Thyroid gland (tissue), 4 donors: ENCODE measurements at regions not wholly inside any gene's neighbourhood (a gene's known extent, or its start where the extent isn't known, plus 50 kb on each side); places are given as distances from the start of the nearest gene placed in this dataset.

Source experiments
- DNase-seq, 2 donors: peaks; one replicate each; pipeline ENCODE4 v3.0.0-alpha.2; 2019
- H3K27ac ChIP-seq, 3 donors: fragments of 200-600 bp; sonication (generic); 1 replicate in 2 of 3; 2 replicates in 1 of 3; pipeline ENCODE4 v1.5.1; 2016 to 2019; ENCODE audit warnings: mild to moderate bottlenecking in 1 of 3, moderate library complexity in 1 of 3
- H3K27me3 ChIP-seq: fragments of 200-600 bp; sonication (generic); one replicate; pipeline ENCODE4 v1.5.1; 2019
- H3K36me3 ChIP-seq, 2 donors: fragments of 200-600 bp; sonication (generic); one replicate each; pipeline ENCODE4 v1.5.1; 2016 to 2019
- H3K4me1 ChIP-seq, 2 donors: fragments of 200-600 bp; sonication (generic); one replicate each; pipeline ENCODE4 v1.5.1; 2017 to 2019
- H3K4me3 ChIP-seq, 3 donors: fragments of 200-600 bp; sonication (generic); replicated peaks in 1 of 3; 1 replicate in 2 of 3; 2 replicates in 1 of 3; pipeline ENCODE4 v1.5.1; 2016; ENCODE audit warnings: mild to moderate bottlenecking in 1 of 3
- H3K9me3 ChIP-seq: fragments of 200-600 bp; sonication (generic); one replicate; pipeline ENCODE4 v1.5.1; 2017
- POLR2A ChIP-seq, 2 donors: fragments of 450-650 bp; IDR thresholded peaks; one replicate each; pipeline ENCODE4 v1.6.1; 2017; ENCODE audit warnings: antibody characterized with exemption in 2 of 2, mild to moderate bottlenecking in 2 of 2, moderate library complexity in 1 of 2
- WGBS, 2 donors: methylation state at CpG; one replicate each; pipeline ENCODE4 v1.1.5; 2017; 5-methylcytosine and 5-hydroxymethylcytosine counted together
- intact Hi-C: fragments of 100-400 bp; cut with DNase I; formaldehyde crosslinking; loops from one replicate; pipeline ENCODE4 v1.15.1; 2023
- TF ChIP-seq, protein P1 (sequence below), 6 experiments: fragments of 200-600 bp in 3 of 6; fragments of 450-650 bp in 3 of 6; sonication (generic) in 3 of 6; IDR thresholded peaks; one replicate each; pipeline ENCODE4 v1.5.1; 2016 to 2019; ENCODE audit warnings: antibody characterized with exemption in 6 of 6, mild to moderate bottlenecking in 2 of 6, inconsistent platforms in 1 of 6, moderate library complexity in 1 of 6

DNA sequence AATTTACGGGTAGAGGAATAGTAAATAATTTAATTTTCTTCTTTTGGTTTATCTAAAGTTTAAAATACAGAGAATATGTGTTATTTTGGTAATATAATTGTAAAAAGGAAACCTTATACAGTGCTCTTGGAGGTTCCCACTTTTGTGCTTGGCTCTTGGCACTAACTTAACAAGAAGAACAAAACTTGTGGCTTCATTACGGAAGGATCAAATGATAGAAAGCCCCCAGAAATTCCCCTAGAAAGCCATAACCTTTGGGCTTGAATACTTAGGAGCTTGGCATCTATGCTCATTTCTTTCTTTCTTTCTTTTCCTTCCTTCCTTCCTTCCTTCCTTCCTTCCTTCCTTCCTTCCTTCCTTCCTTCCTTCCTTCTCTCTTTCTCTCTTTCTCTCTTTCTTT, 197.5 kb downstream of the SOX2 start:
- Histone ChIP-seq H3K9me3 (no peaks in the 10 kb centered on the region), H3K4me3 (no peak overlapping the region), H3K36me3 (no peaks in the 10 kb centered on the region), H3K4me1 (no peaks in the 10 kb centered on the region), H3K27ac (no peak overlapping the region), H3K27me3 (no peaks in the 10 kb centered on the region)
- intact Hi-C loops, result no loop called here
- no peak for DNase-seq
- no peak for TF ChIP-seq POLR2A (IDR thresholded peaks at IDR 0.05)
- 89 to 90% methylated on average over 2 of the region's 2 CpGs for WGBS, 2 donors

DNA sequence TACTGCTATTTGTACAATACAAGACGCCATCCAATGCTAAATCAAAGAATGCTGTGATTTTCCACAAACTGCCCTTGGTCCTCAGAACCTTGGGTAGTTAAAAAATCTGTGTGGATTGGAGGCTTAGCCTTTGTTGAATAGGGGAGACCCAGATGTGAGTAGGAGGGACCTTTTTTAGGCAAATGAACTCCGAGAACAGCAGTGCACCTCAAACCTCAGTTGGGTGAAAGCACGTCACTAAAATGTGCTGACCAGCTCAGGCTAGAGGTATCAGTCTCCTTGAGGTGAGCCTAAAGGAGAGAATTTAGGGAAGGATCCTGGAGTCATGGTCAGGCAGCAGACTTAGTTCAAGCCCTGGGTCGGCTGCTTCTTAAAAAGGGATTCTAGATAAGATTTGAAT, 200.7 kb downstream of the SOX2 start:
- Histone ChIP-seq H3K9me3 (no peaks in the 10 kb centered on the region), H3K4me1 (no peaks in the 10 kb centered on the region), H3K36me3 (no peaks in the 10 kb centered on the region), H3K4me3 (no peak overlapping the region), H3K27me3 (no peaks in the 10 kb centered on the region), H3K27ac (no peak overlapping the region)
- 85 to 91% methylated on average over 4 of the region's 4 CpGs for WGBS, 2 donors
- no peak for DNase-seq
- no peak for TF ChIP-seq POLR2A (IDR thresholded peaks at IDR 0.05)
- TF ChIP-seq, protein P1, sequence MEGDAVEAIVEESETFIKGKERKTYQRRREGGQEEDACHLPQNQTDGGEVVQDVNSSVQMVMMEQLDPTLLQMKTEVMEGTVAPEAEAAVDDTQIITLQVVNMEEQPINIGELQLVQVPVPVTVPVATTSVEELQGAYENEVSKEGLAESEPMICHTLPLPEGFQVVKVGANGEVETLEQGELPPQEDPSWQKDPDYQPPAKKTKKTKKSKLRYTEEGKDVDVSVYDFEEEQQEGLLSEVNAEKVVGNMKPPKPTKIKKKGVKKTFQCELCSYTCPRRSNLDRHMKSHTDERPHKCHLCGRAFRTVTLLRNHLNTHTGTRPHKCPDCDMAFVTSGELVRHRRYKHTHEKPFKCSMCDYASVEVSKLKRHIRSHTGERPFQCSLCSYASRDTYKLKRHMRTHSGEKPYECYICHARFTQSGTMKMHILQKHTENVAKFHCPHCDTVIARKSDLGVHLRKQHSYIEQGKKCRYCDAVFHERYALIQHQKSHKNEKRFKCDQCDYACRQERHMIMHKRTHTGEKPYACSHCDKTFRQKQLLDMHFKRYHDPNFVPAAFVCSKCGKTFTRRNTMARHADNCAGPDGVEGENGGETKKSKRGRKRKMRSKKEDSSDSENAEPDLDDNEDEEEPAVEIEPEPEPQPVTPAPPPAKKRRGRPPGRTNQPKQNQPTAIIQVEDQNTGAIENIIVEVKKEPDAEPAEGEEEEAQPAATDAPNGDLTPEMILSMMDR (IDR thresholded peaks at IDR 0.05), result no peak
- intact Hi-C loops, result no loop called here

DNA sequence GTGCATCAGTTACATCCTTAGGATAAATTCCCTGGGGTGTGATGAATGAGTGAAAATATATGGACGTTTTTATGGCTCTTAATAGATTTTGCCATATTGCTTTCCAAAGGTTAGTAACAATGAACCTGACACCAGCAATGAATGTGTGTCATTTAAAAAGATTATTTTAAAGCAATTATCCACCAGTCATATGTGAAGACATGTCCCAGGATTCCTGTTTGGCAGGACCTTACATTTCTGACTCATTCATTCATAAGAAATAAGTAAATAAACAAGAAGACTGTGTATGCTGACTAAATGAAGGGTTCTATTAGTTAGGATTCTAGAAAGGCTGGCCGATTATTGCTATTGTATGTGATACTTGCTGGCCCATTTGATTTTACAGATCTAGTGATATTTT, 201.5 kb downstream of the SOX2 start:
- TF ChIP-seq, protein P1 (IDR thresholded peaks at IDR 0.05), result no peak
- no peaks in the 10 kb centered on the region for H3K9me3 ChIP-seq
- H3K4me1 ChIP-seq, result no peaks in the 10 kb centered on the region
- DNase-seq, result no peak
- H3K36me3 ChIP-seq, result no peaks in the 10 kb centered on the region
- intact Hi-C loops, result no loop called here
- no peak overlapping the region for H3K27ac ChIP-seq
- H3K27me3 ChIP-seq, result no peaks in the 10 kb centered on the region
- H3K4me3 ChIP-seq, result no peak overlapping the region
- 67 to 78% methylated on average over 2 of the region's 2 CpGs for WGBS, 2 donors

DNA sequence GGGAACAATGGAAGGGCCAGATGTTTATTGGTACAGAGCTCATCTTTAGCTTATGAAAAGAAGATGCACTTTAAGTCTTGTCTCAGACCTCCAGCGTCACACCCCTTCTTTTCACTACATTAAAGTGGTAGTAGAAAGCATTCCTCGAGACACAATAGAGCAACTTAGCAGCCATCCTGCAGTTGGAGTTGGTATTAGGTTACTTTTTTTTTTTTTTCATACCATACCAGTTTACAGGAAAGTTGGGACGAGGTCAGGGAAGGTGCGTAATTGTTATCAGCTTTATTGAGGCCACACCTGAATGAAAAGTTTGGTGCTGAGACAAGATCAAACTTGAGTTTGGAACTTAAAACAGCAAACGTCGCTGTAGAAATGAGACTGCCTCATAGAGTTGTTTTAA, 203.8 kb downstream of the SOX2 start:
- no peaks in the 10 kb centered on the region for H3K27me3 ChIP-seq
- TF ChIP-seq, protein P1 (IDR thresholded peaks at IDR 0.05), result no peak
- TF ChIP-seq POLR2A (IDR thresholded peaks at IDR 0.05), result no peak
- intact Hi-C loops, result no loop called here
- no peaks in the 10 kb centered on the region for H3K9me3 ChIP-seq
- H3K27ac ChIP-seq, result no peak overlapping the region
- H3K4me3 ChIP-seq, result no peak overlapping the region
- no peaks in the 10 kb centered on the region for H3K4me1 ChIP-seq
- DNase-seq, result no peak
- H3K36me3 ChIP-seq, result no peaks in the 10 kb centered on the region
- WGBS, 2 donors, result 40 to 42% methylated on average over 6 of the region's 6 CpGs

DNA sequence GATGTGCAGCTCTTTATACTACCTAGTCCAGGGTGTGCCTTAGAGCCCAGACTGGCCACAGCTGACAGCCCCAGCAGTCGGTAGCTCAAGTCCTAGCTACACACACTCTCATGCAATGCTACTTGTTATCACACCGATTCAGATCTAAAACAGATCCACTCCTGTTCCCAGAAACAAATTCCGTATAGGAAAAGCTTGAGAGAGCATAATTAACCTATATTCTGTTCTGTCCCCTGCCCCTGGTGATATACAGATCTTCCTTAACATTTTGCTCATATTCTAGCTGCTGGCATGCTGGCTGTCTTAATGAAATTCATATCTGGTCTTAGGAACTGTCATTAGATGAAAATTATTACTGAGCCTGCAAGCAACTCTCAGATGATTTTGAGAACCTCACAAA, 204.3 kb downstream of the SOX2 start:
- intact Hi-C loops, result no loop called here
- Histone ChIP-seq H3K27ac (no peak overlapping the region), H3K9me3 (no peaks in the 10 kb centered on the region), H3K4me3 (no peak overlapping the region), H3K27me3 (no peaks in the 10 kb centered on the region), H3K36me3 (no peaks in the 10 kb centered on the region), H3K4me1 (no peaks in the 10 kb centered on the region)
- TF ChIP-seq, protein P1 (IDR thresholded peaks at IDR 0.05), result no peak
- 51 to 61% methylated on average over 3 of the region's 3 CpGs for WGBS, 2 donors
- DNase-seq, result no peak

DNA sequence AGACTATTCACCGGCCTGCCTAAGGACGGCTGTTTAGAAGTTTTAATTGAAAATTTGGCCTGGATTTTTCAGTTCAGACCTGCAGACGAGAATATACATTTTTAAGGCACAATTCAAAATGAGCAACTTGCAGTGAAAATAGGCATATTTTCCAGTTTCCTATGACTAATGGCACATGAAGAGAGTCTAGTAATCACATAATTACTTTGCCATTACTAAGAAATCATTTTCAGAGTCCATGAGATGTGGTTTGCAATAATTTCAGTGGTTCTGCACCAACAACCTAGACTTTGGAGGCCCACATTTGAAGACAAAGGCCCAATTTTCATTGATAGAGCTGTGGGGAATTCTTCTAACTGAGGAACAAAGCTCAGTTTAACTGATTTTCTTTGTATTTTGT, 205.3 kb downstream of the SOX2 start:
- intact Hi-C loops, result no loop called here
- WGBS, 2 donors, result 84 to 88% methylated on average over 3 of the region's 3 CpGs
- no peak overlapping the region for H3K4me3 ChIP-seq
- H3K27me3 ChIP-seq, result no peaks in the 10 kb centered on the region
- H3K9me3 ChIP-seq, result no peaks in the 10 kb centered on the region
- H3K4me1 ChIP-seq, result no peaks in the 10 kb centered on the region
- no peak for DNase-seq
- no peak for TF ChIP-seq POLR2A (IDR thresholded peaks at IDR 0.05)
- TF ChIP-seq, protein P1 (IDR thresholded peaks at IDR 0.05), result no peak
- H3K27ac ChIP-seq, result no peak overlapping the region
- no peaks in the 10 kb centered on the region for H3K36me3 ChIP-seq
